Esophagus muscularis mucosa (tissue), 4 donors: ENCODE measurements at regions not wholly inside any gene's neighbourhood (a gene's known extent, or its start where the extent isn't known, plus 50 kb on each side); places are given as distances from the start of the nearest gene placed in this dataset.

ENCODE experiments used
- CTCF ChIP-seq, 3 experiments: fragments of 200-600 bp in 2 of 3; fragments of 450-650 bp in 1 of 3; sonication (generic) in 2 of 3; IDR thresholded peaks; one replicate each; pipeline ENCODE4 v1.5.1; 2017 to 2019; ENCODE audit warnings: antibody characterized with exemption in 3 of 3, mild to moderate bottlenecking in 2 of 3, moderate library complexity in 1 of 3
- EP300 ChIP-seq: sonication (generic); formaldehyde crosslinking; IDR thresholded peaks from one replicate; pipeline ENCODE4 v1.6.1; 2017; ENCODE audit warnings: antibody characterized with exemption
- POLR2A ChIP-seq: fragments of 450-650 bp; IDR thresholded peaks from one replicate; pipeline ENCODE4 v1.6.1; 2017; ENCODE audit warnings: antibody characterized with exemption, moderate library complexity, mild to moderate bottlenecking, low read depth

DNA sequence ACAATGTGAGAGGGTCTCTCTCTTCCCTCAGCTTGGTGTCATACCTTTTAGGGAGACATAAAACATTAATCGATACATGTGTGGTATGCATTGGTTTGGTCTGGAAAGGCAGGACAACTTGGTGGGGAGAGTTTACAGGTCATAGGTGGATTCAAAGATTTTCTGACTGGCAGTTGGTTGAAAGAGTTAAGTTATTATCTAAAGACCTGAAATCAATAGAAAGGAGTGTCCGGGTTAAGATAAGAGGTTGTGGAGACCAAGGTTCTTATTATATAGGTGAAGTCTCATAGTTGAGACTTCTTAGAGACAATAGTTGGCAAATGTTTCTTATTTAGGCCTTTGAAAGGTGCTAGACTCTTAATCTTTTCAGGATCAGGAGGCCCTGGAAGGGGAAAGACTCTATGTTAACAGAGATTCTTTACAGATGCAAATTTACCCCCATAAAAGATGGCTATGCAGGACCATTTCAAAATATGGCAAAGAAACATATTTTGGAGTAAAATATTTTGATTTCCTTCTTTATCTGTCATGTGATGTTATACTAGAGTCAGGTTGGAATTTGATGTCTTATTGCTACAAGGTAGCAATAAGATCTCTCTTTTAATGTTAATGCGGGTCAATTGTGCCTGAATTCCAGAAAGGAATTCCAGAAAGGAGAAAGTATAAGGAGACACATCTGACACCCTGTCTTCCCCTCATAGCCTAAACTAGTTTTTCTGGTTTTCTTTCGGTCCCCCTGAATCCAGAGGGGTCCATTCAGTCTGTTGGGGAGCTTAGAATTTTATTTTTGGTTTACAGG, 59.2 kb upstream of the RCBTB2 start:
- TF ChIP-seq CTCF (IDR thresholded peaks at IDR 0.05) = no peak
- no peak for TF ChIP-seq EP300
- TF ChIP-seq POLR2A = no peak
